ENCODE measurements at regions not wholly inside any gene's neighbourhood (a gene's known extent, or its start where the extent isn't known, plus 50 kb on each side); places are given as distances from the start of the nearest gene placed in this dataset.

DNA sequence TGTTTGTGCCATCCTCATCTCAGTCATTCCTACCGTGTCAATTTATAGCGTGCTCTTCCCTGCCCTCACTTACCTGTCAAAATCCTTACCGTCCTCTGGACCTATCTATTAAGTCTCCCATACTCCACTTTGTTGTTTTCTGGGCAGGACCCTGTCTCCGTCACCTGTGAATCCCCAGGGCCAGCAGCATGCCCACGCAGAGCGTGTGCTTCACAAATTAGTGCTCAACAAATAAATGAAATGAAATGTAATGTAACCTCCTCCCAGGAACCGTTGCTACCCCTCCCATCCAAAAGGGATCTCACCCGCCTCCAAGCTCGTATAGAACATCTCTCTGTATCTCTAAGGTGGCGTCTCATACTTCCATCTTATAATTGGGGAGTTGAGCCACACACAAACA, 589.9 kb upstream of the MGMT start:
- intact Hi-C loops (cut with micrococcal nuclease) (no loop called here), in situ Hi-C loops (cut with MboI) (no loop called here)
- H2AFZ ChIP-seq (ENCODE audit: low read depth, low read length) = no peak overlapping the region
- ChIA-PET CTCF (ENCODE audit: low intra/inter-chr PET ratio) (no interaction called here), POLR2A (interaction anchor here (0.8 kb wide), 1 partner anchor 11 kb away, joined by 3 read pairs; no protein-coding TSS in a partner anchor)
- TF ChIP-seq HMG20A (CRISPR knock-in tag; conservative IDR thresholded peaks at IDR 0.05) (no peak), SAP30 (IDR thresholded peaks at IDR 0.05; ENCODE audit: borderline replicate concordance, insufficient read depth, low read depth, low read length, poor library complexity, severe bottlenecking) (no peak), TARDBP (IDR thresholded peaks at IDR 0.05) (no peak), DPF2 (IDR thresholded peaks at IDR 0.05) (no peak), IRF2 (CRISPR knock-in tag; IDR thresholded peaks at IDR 0.05) (no peak), PTRF (tag; IDR thresholded peaks at IDR 0.05) (no peak), ZNF354B (CRISPR knock-in tag; IDR thresholded peaks at IDR 0.05) (no peak), E2F3 (CRISPR knock-in tag; IDR thresholded peaks at IDR 0.05) (no peak), ZNF263 (CRISPR knock-in tag; IDR thresholded peaks at IDR 0.05; ENCODE audit: borderline replicate concordance) (no peak), BCL6 (CRISPR knock-in tag; IDR thresholded peaks at IDR 0.05) (no peak), NCOA1 (IDR thresholded peaks at IDR 0.05; ENCODE audit: low read depth) (no peak)
- H3K79me2 ChIP-seq (ENCODE audit: control insufficient read depth, insufficient read depth, low read length) = no peaks in the 10 kb centered on the region
- DNase-seq (ENCODE audit: extremely low read depth in 1 of 4, low spot score in 3 of 4) (no peak), FAIRE-seq (no peak), ATAC-seq (no peak)
- no peak overlapping the region for H3K4me2 ChIP-seq (ENCODE audit: insufficient read depth, low read length)
- H3K9me3 ChIP-seq (replicated peaks; ENCODE audit: control insufficient read depth, insufficient read depth, low read depth, low read length) = no peaks in the 10 kb centered on the region
- no peak overlapping the region for H3K9ac ChIP-seq (ENCODE audit: insufficient read depth in 1 of 2, low read depth in 2 of 2, low read length in 2 of 2)
- H3K4me3 ChIP-seq = no peak overlapping the region
- no peaks in the 10 kb centered on the region for H4K20me1 ChIP-seq (replicated peaks; ENCODE audit: control insufficient read depth, insufficient read depth, low read length)
- no peaks in the 10 kb centered on the region for H3K4me1 ChIP-seq (replicated peaks in 1 of 2; ENCODE audit: control insufficient read depth in 2 of 2, insufficient read depth in 2 of 2, low read length in 2 of 2)
- no peaks in the 10 kb centered on the region for H3K9me1 ChIP-seq (ENCODE audit: control insufficient read depth, insufficient read depth, low read length)
- no peak overlapping the region for H3K27ac ChIP-seq (ENCODE audit: extremely low read depth, low read depth, low read length)
- no TSS peak for BruUV-seq (replicated peaks)
- H3K27me3 ChIP-seq (ENCODE audit: control insufficient read depth in 2 of 2, insufficient read depth in 2 of 2, low read length in 2 of 2) = no peaks in the 10 kb centered on the region
- WGBS (ENCODE audit: insufficient coverage, low coverage, missing lambda C conversion rate) = 1% methylated on average over 10 of the region's 10 CpGs
- no peaks in the 10 kb centered on the region for H3K36me3 ChIP-seq (ENCODE audit: control insufficient read depth, insufficient read depth, low read length)

Data from K562 (cell line).